ENCODE measurements at regions not wholly inside any gene's neighbourhood (a gene's known extent, or its start where the extent isn't known, plus 50 kb on each side); places are given as distances from the start of the nearest gene placed in this dataset.

DNA sequence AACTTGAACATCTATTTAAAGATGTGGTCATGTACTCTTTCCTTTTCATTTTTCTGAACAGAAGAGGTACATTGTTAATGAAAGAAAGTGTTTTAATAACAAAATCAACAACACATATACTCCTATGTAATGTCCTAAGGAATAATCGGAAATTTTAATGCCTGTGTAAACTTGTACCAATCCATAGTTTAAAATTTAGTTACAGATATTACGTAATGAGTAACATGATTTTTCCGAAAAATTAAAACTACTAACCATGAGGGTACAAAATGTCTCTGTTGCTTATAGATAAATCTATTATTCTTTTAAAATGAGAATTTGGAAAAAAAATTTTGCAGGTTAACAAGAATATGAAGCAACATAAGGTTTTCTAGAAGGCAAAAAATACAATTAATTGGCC, 220.1 kb downstream of the BCAT1 start:
- Histone ChIP-seq H3K9me3 (no peaks in the 10 kb centered on the region), H3K27ac (no peak overlapping the region), H3K4me3 (no peak overlapping the region), H3K4me2 (no peak overlapping the region), H3K4me1 (no peaks in the 10 kb centered on the region)
- no peak for TF ChIP-seq SREBF2 (IDR thresholded peaks at IDR 0.05)
- TF ChIP-seq MAZ (IDR thresholded peaks at IDR 0.05; ENCODE audit: borderline replicate concordance, low read depth, low read length), result no peak
- TF ChIP-seq RCOR1 (IDR thresholded peaks at IDR 0.05; ENCODE audit: low read depth, low read length), result no peak
- TF ChIP-seq NPAS2 (CRISPR knock-in tag; IDR thresholded peaks at IDR 0.05; ENCODE audit: borderline replicate concordance), result no peak
- TF ChIP-seq KDM1A (IDR thresholded peaks at IDR 0.05; ENCODE audit: low read depth), result no peak
- TF ChIP-seq RARB (CRISPR knock-in tag; IDR thresholded peaks at IDR 0.05), result no peak
- no peak for TF ChIP-seq HEYL (CRISPR knock-in tag; IDR thresholded peaks at IDR 0.05)
- no peak for TF ChIP-seq RAD21 (conservative IDR thresholded peaks at IDR 0.05 in 1 of 2, IDR thresholded peaks at IDR 0.05 in 1 of 2)
- TF ChIP-seq GATA3 (IDR thresholded peaks at IDR 0.05; ENCODE audit: borderline replicate concordance), result no peak
- no peak for TF ChIP-seq POLR2AphosphoS2 (conservative IDR thresholded peaks at IDR 0.05; ENCODE audit: low read length)
- TF ChIP-seq NFE2L2 (conservative IDR thresholded peaks at IDR 0.05; ENCODE audit: low read length), result no peak
- no peak for TF ChIP-seq RNF2 (IDR thresholded peaks at IDR 0.05; ENCODE audit: borderline replicate concordance, low read depth)
- no peak for TF ChIP-seq HOXB13 (CRISPR knock-in tag; IDR thresholded peaks at IDR 0.05; ENCODE audit: low read depth)
- TF ChIP-seq RFX5 (IDR thresholded peaks at IDR 0.05), result no peak
- TF ChIP-seq NR3C1 (IDR thresholded peaks at IDR 0.05), result no peak
- no peak for TF ChIP-seq FOXS1 (CRISPR knock-in tag; IDR thresholded peaks at IDR 0.05)
- TF ChIP-seq, protein P1, sequence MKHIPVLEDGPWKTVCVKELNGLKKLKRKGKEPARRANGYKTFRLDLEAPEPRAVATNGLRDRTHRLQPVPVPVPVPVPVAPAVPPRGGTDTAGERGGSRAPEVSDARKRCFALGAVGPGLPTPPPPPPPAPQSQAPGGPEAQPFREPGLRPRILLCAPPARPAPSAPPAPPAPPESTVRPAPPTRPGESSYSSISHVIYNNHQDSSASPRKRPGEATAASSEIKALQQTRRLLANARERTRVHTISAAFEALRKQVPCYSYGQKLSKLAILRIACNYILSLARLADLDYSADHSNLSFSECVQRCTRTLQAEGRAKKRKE (CRISPR knock-in tag; IDR thresholded peaks at IDR 0.05; ENCODE audit: low read depth), result no peak
- no peak for TF ChIP-seq SMC3 (IDR thresholded peaks at IDR 0.05)
- ChIA-PET CTCF (no interaction called here), POLR2A (no interaction called here)
- 15% methylated on average over 3 of the region's 3 CpGs for WGBS (ENCODE audit: missing lambda C conversion rate)
- DNase-seq (ENCODE audit: low read depth in 1 of 2, low spot score in 1 of 2), result no peak
- FAIRE-seq, result no peak
- no peak for ATAC-seq

DNA sequence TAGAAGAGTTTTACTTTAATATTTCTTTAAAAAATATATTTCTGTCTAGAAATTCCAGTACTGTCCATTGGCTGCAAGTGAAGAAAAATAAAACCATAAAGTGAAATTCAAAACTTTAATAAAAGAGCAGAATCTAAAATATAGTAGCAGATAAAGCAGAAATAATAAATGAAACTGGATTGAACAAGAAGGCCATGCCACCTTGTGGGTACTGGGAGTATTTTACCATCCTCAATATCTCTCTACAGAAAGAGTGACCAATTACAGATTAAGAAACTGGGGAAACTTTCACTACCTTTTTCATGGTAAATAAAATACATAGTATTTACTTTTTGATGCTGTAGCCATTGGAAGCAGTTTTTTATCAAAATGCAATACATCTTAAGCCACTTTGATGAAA, 220.5 kb downstream of the BCAT1 start:
- FAIRE-seq (no peak), DNase-seq (ENCODE audit: low read depth in 1 of 2, low spot score in 1 of 2) (peak; percentile 10 to 14), ATAC-seq (no peak)
- no peak overlapping the region for H3K4me3 ChIP-seq
- no peaks in the 10 kb centered on the region for H3K9me3 ChIP-seq
- ChIA-PET CTCF (no interaction called here), POLR2A (no interaction called here)
- H3K27ac ChIP-seq, result no peak overlapping the region
- H3K4me2 ChIP-seq, result no peak overlapping the region
- TF ChIP-seq RCOR1 (IDR thresholded peaks at IDR 0.05; ENCODE audit: low read depth, low read length) (no peak), RAD21 (conservative IDR thresholded peaks at IDR 0.05 in 1 of 2, IDR thresholded peaks at IDR 0.05 in 1 of 2) (peak; percentile 12 to 23; a peak in 2 of 5 replicates)
- H3K4me1 ChIP-seq, result no peaks in the 10 kb centered on the region

DNA sequence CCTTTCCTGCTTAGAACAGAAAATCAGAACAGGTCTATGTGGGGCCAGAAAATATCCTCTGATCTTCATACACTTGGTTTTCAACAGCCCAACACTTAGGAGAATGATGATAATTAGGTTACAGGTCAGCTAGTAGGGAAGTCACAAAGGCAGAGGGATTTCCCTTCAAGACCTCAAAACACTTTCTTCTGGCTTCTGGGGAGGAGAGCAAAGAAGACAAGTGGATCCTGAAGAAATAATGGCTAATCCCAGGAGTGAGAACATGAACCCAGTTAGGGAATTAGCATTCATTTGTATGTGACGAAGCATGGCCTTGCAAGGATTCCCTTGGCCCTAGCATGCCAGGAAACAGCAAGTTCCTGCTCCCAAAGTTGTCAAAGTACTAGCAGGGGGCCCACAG, 223.3 kb downstream of the BCAT1 start:
- CTCF ChIA-PET, result interaction anchor here (0.8 kb wide), 1 partner anchor 24 kb away, joined by 3 read pairs; no protein-coding TSS in a partner anchor
- no peak for ATAC-seq
- no peak overlapping the region for H3K4me2 ChIP-seq
- no peak for DNase-seq (ENCODE audit: low read depth in 1 of 2, low spot score in 1 of 2)
- no peak for FAIRE-seq
- TF ChIP-seq, protein P2, sequence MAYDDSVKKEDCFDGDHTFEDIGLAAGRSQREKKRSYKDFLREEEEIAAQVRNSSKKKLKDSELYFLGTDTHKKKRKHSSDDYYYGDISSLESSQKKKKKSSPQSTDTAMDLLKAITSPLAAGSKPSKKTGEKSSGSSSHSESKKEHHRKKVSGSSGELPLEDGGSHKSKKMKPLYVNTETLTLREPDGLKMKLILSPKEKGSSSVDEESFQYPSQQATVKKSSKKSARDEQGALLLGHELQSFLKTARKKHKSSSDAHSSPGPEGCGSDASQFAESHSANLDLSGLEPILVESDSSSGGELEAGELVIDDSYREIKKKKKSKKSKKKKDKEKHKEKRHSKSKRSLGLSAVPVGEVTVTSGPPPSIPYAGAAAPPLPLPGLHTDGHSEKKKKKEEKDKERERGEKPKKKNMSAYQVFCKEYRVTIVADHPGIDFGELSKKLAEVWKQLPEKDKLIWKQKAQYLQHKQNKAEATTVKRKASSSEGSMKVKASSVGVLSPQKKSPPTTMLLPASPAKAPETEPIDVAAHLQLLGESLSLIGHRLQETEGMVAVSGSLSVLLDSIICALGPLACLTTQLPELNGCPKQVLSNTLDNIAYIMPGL (CRISPR knock-in tag; IDR thresholded peaks at IDR 0.05; ENCODE audit: borderline replicate concordance), result no peak
- TF ChIP-seq, protein P3, sequence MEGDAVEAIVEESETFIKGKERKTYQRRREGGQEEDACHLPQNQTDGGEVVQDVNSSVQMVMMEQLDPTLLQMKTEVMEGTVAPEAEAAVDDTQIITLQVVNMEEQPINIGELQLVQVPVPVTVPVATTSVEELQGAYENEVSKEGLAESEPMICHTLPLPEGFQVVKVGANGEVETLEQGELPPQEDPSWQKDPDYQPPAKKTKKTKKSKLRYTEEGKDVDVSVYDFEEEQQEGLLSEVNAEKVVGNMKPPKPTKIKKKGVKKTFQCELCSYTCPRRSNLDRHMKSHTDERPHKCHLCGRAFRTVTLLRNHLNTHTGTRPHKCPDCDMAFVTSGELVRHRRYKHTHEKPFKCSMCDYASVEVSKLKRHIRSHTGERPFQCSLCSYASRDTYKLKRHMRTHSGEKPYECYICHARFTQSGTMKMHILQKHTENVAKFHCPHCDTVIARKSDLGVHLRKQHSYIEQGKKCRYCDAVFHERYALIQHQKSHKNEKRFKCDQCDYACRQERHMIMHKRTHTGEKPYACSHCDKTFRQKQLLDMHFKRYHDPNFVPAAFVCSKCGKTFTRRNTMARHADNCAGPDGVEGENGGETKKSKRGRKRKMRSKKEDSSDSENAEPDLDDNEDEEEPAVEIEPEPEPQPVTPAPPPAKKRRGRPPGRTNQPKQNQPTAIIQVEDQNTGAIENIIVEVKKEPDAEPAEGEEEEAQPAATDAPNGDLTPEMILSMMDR (IDR thresholded peaks at IDR 0.05), result no peak
- TF ChIP-seq RNF2 (IDR thresholded peaks at IDR 0.05; ENCODE audit: borderline replicate concordance, low read depth), result no peak
- TF ChIP-seq RCOR1 (IDR thresholded peaks at IDR 0.05; ENCODE audit: low read depth, low read length), result no peak
- TF ChIP-seq TFCP2L1 (CRISPR knock-in tag; IDR thresholded peaks at IDR 0.05), result no peak
- TF ChIP-seq KDM1A (IDR thresholded peaks at IDR 0.05; ENCODE audit: low read depth), result no peak
- TF ChIP-seq, protein P4, sequence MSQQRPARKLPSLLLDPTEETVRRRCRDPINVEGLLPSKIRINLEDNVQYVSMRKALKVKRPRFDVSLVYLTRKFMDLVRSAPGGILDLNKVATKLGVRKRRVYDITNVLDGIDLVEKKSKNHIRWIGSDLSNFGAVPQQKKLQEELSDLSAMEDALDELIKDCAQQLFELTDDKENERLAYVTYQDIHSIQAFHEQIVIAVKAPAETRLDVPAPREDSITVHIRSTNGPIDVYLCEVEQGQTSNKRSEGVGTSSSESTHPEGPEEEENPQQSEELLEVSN (IDR thresholded peaks at IDR 0.05; ENCODE audit: borderline replicate concordance, low read depth), result no peak
- TF ChIP-seq SREBF2 (IDR thresholded peaks at IDR 0.05), result no peak
- TF ChIP-seq, protein P5, sequence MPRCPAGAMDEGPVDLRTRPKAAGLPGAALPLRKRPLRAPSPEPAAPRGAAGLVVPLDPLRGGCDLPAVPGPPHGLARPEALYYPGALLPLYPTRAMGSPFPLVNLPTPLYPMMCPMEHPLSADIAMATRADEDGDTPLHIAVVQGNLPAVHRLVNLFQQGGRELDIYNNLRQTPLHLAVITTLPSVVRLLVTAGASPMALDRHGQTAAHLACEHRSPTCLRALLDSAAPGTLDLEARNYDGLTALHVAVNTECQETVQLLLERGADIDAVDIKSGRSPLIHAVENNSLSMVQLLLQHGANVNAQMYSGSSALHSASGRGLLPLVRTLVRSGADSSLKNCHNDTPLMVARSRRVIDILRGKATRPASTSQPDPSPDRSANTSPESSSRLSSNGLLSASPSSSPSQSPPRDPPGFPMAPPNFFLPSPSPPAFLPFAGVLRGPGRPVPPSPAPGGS (IDR thresholded peaks at IDR 0.05), result no peak
- TF ChIP-seq HOXB13 (CRISPR knock-in tag; IDR thresholded peaks at IDR 0.05; ENCODE audit: low read depth), result no peak
- no peak for TF ChIP-seq ZSCAN20 (CRISPR knock-in tag; IDR thresholded peaks at IDR 0.05)
- H3K9me3 ChIP-seq, result no peaks in the 10 kb centered on the region
- POLR2A ChIA-PET, result no interaction called here
- no peaks in the 10 kb centered on the region for H3K4me1 ChIP-seq
- no peak overlapping the region for H3K27ac ChIP-seq
- no peak overlapping the region for H3K4me3 ChIP-seq
- WGBS (ENCODE audit: missing lambda C conversion rate), result 0% methylated on average over 1 of the region's 1 CpG
